PC-3 (cell line): ENCODE measurements at regions not wholly inside any gene's neighbourhood (a gene's known extent, or its start where the extent isn't known, plus 50 kb on each side); places are given as distances from the start of the nearest gene placed in this dataset.

ENCODE experiments used
- EZH2 ChIP-seq: fragments of 300-600 bp; sonication (generic); IDR thresholded peaks from one replicate; pipeline ENCODE4 v1.6.1; 2017; ENCODE audit warnings: antibody characterized with exemption, mild to moderate bottlenecking, low read length; ENCODE audit not compliant: unreplicated experiment
- EZH2phosphoT487 ChIP-seq: fragments of 300-600 bp; sonication (generic); IDR thresholded peaks from 2 replicates; pipeline ENCODE4 v1.6.1; 2018; ENCODE audit warnings: mild to moderate bottlenecking, antibody characterized with exemption, low read length, borderline replicate concordance
- TF ChIP-seq, protein P1 (sequence below): fragments of 300-600 bp; sonication (generic); conservative IDR thresholded peaks from 2 replicates; pipeline ENCODE4 v1.5.1; 2017; ENCODE audit warnings: antibody characterized with exemption, low read depth, mild to moderate bottlenecking, low read length

DNA sequence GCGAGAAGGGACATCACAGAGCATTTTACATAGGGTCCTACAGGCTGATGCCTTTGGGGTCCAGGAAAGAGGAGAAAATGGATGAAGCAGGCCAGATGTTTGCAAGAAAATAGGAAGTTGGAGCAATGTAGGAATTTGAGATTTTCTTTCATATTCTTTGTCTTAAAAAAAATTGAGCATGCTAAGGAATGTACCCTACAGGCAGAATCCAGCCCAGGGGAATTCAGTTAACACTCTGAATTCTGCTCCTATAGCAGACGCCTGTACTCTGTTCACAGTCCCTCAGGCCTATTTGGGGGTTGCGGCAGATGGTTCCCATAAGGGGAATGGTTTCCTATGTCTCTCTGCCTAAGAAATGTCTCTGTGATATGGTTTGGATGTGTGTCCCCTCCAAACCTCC, 393.7 kb upstream of the C16orf82 start:
- TF ChIP-seq EZH2 (no peak), EZH2phosphoT487 (no peak)
- TF ChIP-seq, protein P1, sequence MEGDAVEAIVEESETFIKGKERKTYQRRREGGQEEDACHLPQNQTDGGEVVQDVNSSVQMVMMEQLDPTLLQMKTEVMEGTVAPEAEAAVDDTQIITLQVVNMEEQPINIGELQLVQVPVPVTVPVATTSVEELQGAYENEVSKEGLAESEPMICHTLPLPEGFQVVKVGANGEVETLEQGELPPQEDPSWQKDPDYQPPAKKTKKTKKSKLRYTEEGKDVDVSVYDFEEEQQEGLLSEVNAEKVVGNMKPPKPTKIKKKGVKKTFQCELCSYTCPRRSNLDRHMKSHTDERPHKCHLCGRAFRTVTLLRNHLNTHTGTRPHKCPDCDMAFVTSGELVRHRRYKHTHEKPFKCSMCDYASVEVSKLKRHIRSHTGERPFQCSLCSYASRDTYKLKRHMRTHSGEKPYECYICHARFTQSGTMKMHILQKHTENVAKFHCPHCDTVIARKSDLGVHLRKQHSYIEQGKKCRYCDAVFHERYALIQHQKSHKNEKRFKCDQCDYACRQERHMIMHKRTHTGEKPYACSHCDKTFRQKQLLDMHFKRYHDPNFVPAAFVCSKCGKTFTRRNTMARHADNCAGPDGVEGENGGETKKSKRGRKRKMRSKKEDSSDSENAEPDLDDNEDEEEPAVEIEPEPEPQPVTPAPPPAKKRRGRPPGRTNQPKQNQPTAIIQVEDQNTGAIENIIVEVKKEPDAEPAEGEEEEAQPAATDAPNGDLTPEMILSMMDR = no peak
